Endothelial cell of umbilical vein (primary cell): ENCODE measurements at regions not wholly inside any gene's neighbourhood (a gene's known extent, or its start where the extent isn't known, plus 50 kb on each side); places are given as distances from the start of the nearest gene placed in this dataset.

Experiments
- BruUV-seq: library from RNA; stranded (reverse); fragments of 400-500 nt; replicated peaks from 2 replicates; lab custom pipeline; 2021; lab: Mats Ljungman, UMichigan
- CTCF ChIA-PET: fragments of 300-600, 350-600 bp; sonication (Branson Sonifier 250); formaldehyde crosslinking; loops from one replicate; lab custom pipeline; 2021; ENCODE audit warnings: antibody characterized with exemption, inconsistent platforms; lab: Charles Lee
- POLR2A ChIA-PET: fragments of 300-600, 350-600 bp; sonication (Branson Sonifier 250); formaldehyde crosslinking; loops from one replicate; lab custom pipeline; 2021; ENCODE audit warnings: antibody characterized with exemption, inconsistent platforms; lab: Charles Lee
- DNase-seq: peaks from one replicate; pipeline ENCODE4 v3.0.0-alpha.2; 2011; ENCODE audit warnings: low read depth, low spot score
- FAIRE-seq: peaks from 2 replicates; lab custom pipeline; 2011; peaks lifted over from hg19 to GRCh38; lab: Jason Lieb, UNC
- H2AFZ ChIP-seq: 2 replicates; pipeline ENCODE4 v1.6.0; 2012; ENCODE audit warnings: low read depth, low read length, control low read depth, inconsistent platforms
- H3K27ac ChIP-seq: 2 replicates; pipeline ENCODE4 v1.5.1; 2011; ENCODE audit warnings: low read depth, mild to moderate bottlenecking, control low read depth, low read length, moderate library complexity; ENCODE audit not compliant: insufficient read depth
- H3K27me3 ChIP-seq, 2 experiments: 2 replicates each; pipeline versions ENCODE4 v1.6.0 to v1.6.1; 2011; ENCODE audit warnings: low read length in 2 of 2, mixed read lengths in 1 of 2; ENCODE audit not compliant: control insufficient read depth in 2 of 2, insufficient read depth in 2 of 2
- H3K36me3 ChIP-seq, 2 experiments: 2 replicates in 1 of 2; 3 replicates in 1 of 2; pipeline ENCODE4 v1.5.1; 2011; ENCODE audit warnings: low read length in 2 of 2, mild to moderate bottlenecking in 1 of 2, moderate library complexity in 1 of 2; ENCODE audit not compliant: control insufficient read depth in 2 of 2, insufficient read depth in 2 of 2; ENCODE audit errors: extremely low read depth in 1 of 2
- H3K4me1 ChIP-seq: 3 replicates; pipeline ENCODE4 v1.5.1; 2011; ENCODE audit warnings: mild to moderate bottlenecking, low read length; ENCODE audit not compliant: control insufficient read depth, insufficient read depth; ENCODE audit errors: extremely low read depth
- H3K4me2 ChIP-seq: 2 replicates; pipeline ENCODE4 v1.6.1; 2011; ENCODE audit warnings: low read length, control low read depth, mixed read lengths; ENCODE audit not compliant: insufficient read depth
- H3K4me3 ChIP-seq, 3 experiments: fragments of 200-600 bp in 1 of 3; sonication (generic), shearing (Covaris generic) in 1 of 3; replicated peaks in 1 of 3; 2 replicates each; pipeline ENCODE4 v1.5.1; 2011 to 2016; ENCODE audit warnings: control low read depth in 3 of 3, low read length in 3 of 3, mild to moderate bottlenecking in 2 of 3, inconsistent platforms in 1 of 3, low read depth in 1 of 3, moderate library complexity in 1 of 3; ENCODE audit not compliant: insufficient read depth in 1 of 3
- H3K79me2 ChIP-seq: 2 replicates; pipeline ENCODE4 v1.6.0; 2012; ENCODE audit warnings: low read length, inconsistent platforms; ENCODE audit not compliant: control insufficient read depth, insufficient read depth
- H3K9ac ChIP-seq: replicated peaks from 2 replicates; pipeline ENCODE3; 2011; ENCODE audit warnings: low read length, control low read depth; ENCODE audit not compliant: insufficient read depth; ENCODE audit errors: extremely low read depth
- H3K9me1 ChIP-seq: replicated peaks from 3 replicates; pipeline ENCODE4 v1.6.0; 2011; ENCODE audit warnings: mild to moderate bottlenecking, low read length; ENCODE audit not compliant: control insufficient read depth, insufficient read depth; ENCODE audit errors: extremely low read depth
- H3K9me3 ChIP-seq: replicated peaks from 2 replicates; pipeline ENCODE4 v1.5.1; 2012; ENCODE audit warnings: low read length, inconsistent platforms; ENCODE audit not compliant: control insufficient read depth, insufficient read depth
- H4K20me1 ChIP-seq: replicated peaks from 2 replicates; pipeline ENCODE3; 2011; ENCODE audit warnings: mild to moderate bottlenecking, low read length; ENCODE audit not compliant: control insufficient read depth, insufficient read depth; ENCODE audit errors: extremely low read depth
- EZH2 ChIP-seq: IDR thresholded peaks from 2 replicates; pipeline ENCODE4 v1.6.1; 2012; ENCODE audit warnings: borderline replicate concordance, low read depth, mild to moderate bottlenecking, moderate library complexity, low read length, inconsistent platforms; ENCODE audit not compliant: severe bottlenecking
- FOS ChIP-seq: IDR thresholded peaks from 2 replicates; pipeline ENCODE4 v1.6.1; 2011; ENCODE audit warnings: mild to moderate bottlenecking, low read length, moderate library complexity, borderline replicate concordance; ENCODE audit not compliant: insufficient read depth
- GATA2 ChIP-seq: IDR thresholded peaks from 2 replicates; pipeline ENCODE4 v1.7.0; 2011; ENCODE audit warnings: low read depth, mild to moderate bottlenecking, moderate library complexity, mixed read lengths, low read length; ENCODE audit not compliant: insufficient read length, insufficient read depth
- JUN ChIP-seq: IDR thresholded peaks from 2 replicates; pipeline ENCODE4 v1.6.1; 2011; ENCODE audit warnings: borderline replicate concordance, low read depth; ENCODE audit not compliant: insufficient read length, insufficient read depth
- MYC ChIP-seq: IDR thresholded peaks from one replicate; pipeline ENCODE4 v1.6.1; 2011; ENCODE audit warnings: mild to moderate bottlenecking, low read depth, low read length
- POLR2A ChIP-seq: IDR thresholded peaks from 2 replicates; pipeline ENCODE4 v1.6.1; 2012; ENCODE audit warnings: low read depth, mild to moderate bottlenecking, control low read depth, low read length
- POLR2AphosphoS5 ChIP-seq: IDR thresholded peaks from 2 replicates; pipeline ENCODE4 v1.6.1; 2012; ENCODE audit warnings: low read depth, mild to moderate bottlenecking, control low read depth, low read length, moderate library complexity; ENCODE audit not compliant: insufficient read depth
- dilution Hi-C: fragments of 300-500 bp; cut with MboI; formaldehyde crosslinking; loops from one replicate; pipeline ENCODE4 v1.15.0; 2019; ENCODE audit warnings: low sequenced_read_pairs; ENCODE audit not compliant: extremely low pct_ligation_motif_present
- intact Hi-C: fragments of 100-400 bp; cut with micrococcal nuclease; formaldehyde crosslinking; loops from one replicate; pipeline ENCODE4 v1.10.0; 2022
- TF ChIP-seq, protein P1 (sequence below): IDR thresholded peaks from 2 replicates; pipeline ENCODE4 v1.6.1; 2011; ENCODE audit not compliant: insufficient read depth, insufficient read length
- TF ChIP-seq, protein P2 (sequence below), 2 donors: IDR thresholded peaks; 1 replicate in 1 of 2; 2 replicates in 1 of 2; pipeline ENCODE4 v1.5.1; 2011; ENCODE audit warnings: low read length in 2 of 2, mild to moderate bottlenecking in 2 of 2, moderate library complexity in 2 of 2, control low read depth in 1 of 2, inconsistent platforms in 1 of 2, low read depth in 1 of 2; ENCODE audit not compliant: insufficient read depth in 1 of 2; ENCODE audit errors: extremely low read depth in 1 of 2

GRCh38 chr19:31438401-31439269 is 89.4 kb upstream of the TSHZ3 start:
- TF ChIP-seq MYC (no peak), POLR2A (no peak)
- H4K20me1 ChIP-seq, result no peaks in the 10 kb centered on the region
- H3K9me1 ChIP-seq, result no peaks in the 10 kb centered on the region
- FAIRE-seq (no peak), DNase-seq (no peak)
- H3K4me2 ChIP-seq, result no peak overlapping the region
- no peaks in the 10 kb centered on the region for H3K36me3 ChIP-seq
- H3K27ac ChIP-seq, result no peak overlapping the region
- ChIA-PET POLR2A (no interaction called here), CTCF (no interaction called here)
- no peak overlapping the region for H3K9ac ChIP-seq
- H3K9me3 ChIP-seq, result peaks cover 2% of the 10 kb centered on the region
- BruUV-seq, result no TSS peak
- intact Hi-C loops (no loop called here), dilution Hi-C loops (no loop called here)
- H2AFZ ChIP-seq, result no peak overlapping the region
- H3K4me1 ChIP-seq, result no peaks in the 10 kb centered on the region
- no peaks in the 10 kb centered on the region for H3K79me2 ChIP-seq
- no peak overlapping the region for H3K4me3 ChIP-seq
- no peaks in the 10 kb centered on the region for H3K27me3 ChIP-seq

DNA sequence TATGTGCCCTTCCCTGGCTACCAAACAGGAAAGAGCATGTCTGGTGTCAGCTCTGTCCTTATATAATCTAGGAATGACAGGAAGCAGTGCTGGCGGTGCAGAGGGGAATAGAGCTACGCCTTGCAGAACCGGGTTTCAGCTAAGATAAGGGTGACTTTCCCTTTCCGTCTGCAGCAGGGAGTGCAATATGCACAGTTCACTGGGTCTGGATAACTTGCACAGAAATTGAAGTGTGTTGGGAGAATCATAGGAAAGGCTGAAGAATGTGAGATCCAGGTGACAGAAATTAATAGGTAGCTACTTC is 90.0 kb upstream of the TSHZ3 start:
- no peak for FAIRE-seq
- no peak for DNase-seq
- no peak overlapping the region for H2AFZ ChIP-seq
- H3K36me3 ChIP-seq, result no peaks in the 10 kb centered on the region
- ChIA-PET CTCF (no interaction called here), POLR2A (no interaction called here)
- no peak overlapping the region for H3K9ac ChIP-seq
- no peaks in the 10 kb centered on the region for H3K79me2 ChIP-seq
- H3K4me1 ChIP-seq, result no peaks in the 10 kb centered on the region
- TF ChIP-seq FOS (no peak), EZH2 (no peak), MYC (no peak), GATA2 (no peak), POLR2AphosphoS5 (no peak), JUN (no peak), POLR2A (no peak)
- TF ChIP-seq, protein P1, sequence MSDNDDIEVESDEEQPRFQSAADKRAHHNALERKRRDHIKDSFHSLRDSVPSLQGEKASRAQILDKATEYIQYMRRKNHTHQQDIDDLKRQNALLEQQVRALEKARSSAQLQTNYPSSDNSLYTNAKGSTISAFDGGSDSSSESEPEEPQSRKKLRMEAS, result no peak
- TF ChIP-seq, protein P2, sequence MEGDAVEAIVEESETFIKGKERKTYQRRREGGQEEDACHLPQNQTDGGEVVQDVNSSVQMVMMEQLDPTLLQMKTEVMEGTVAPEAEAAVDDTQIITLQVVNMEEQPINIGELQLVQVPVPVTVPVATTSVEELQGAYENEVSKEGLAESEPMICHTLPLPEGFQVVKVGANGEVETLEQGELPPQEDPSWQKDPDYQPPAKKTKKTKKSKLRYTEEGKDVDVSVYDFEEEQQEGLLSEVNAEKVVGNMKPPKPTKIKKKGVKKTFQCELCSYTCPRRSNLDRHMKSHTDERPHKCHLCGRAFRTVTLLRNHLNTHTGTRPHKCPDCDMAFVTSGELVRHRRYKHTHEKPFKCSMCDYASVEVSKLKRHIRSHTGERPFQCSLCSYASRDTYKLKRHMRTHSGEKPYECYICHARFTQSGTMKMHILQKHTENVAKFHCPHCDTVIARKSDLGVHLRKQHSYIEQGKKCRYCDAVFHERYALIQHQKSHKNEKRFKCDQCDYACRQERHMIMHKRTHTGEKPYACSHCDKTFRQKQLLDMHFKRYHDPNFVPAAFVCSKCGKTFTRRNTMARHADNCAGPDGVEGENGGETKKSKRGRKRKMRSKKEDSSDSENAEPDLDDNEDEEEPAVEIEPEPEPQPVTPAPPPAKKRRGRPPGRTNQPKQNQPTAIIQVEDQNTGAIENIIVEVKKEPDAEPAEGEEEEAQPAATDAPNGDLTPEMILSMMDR (IDR thresholded peaks at IDR 0.05; ENCODE audit: extremely low read depth in 1 of 2, insufficient read depth in 1 of 2, low read depth in 1 of 2, low read length in 2 of 2), result no peak
- no peaks in the 10 kb centered on the region for H3K9me1 ChIP-seq
- BruUV-seq, result no TSS peak
- H3K4me3 ChIP-seq, result no peak overlapping the region
- H3K4me2 ChIP-seq, result no peak overlapping the region
- peaks cover 2% of the 10 kb centered on the region for H3K9me3 ChIP-seq
- intact Hi-C loops, result no loop called here
- no peak overlapping the region for H3K27ac ChIP-seq
- H3K27me3 ChIP-seq, result no peaks in the 10 kb centered on the region
- dilution Hi-C loops, result no loop called here
- H4K20me1 ChIP-seq, result no peaks in the 10 kb centered on the region
